Spleen (tissue), 11 donors: ENCODE measurements at regions not wholly inside any gene's neighbourhood (a gene's known extent, or its start where the extent isn't known, plus 50 kb on each side); places are given as distances from the start of the nearest gene placed in this dataset.

Experiments
- DNase-seq: peaks from one replicate; pipeline ENCODE4 v3.0.0-alpha.2; 2020
- H3K27ac ChIP-seq, 8 donors: fragments of 200-600 bp; sonication (generic) in 7 of 8; 1 replicate in 4 of 8; 2 replicates in 4 of 8; pipeline versions ENCODE4 v1.5.0 to v1.8.0; 2016 to 2021; ENCODE audit warnings: inconsistent platforms in 4 of 8, mild to moderate bottlenecking in 4 of 8, moderate library complexity in 1 of 8
- H3K27me3 ChIP-seq, 7 donors: fragments of 200-600 bp; sonication (generic) in 6 of 7; replicated peaks in 1 of 7; 1 replicate in 4 of 7; 2 replicates in 3 of 7; pipeline versions ENCODE4 v1.5.0 to v1.8.0; 2016 to 2021; ENCODE audit warnings: inconsistent platforms in 3 of 7, mild to moderate bottlenecking in 1 of 7
- H3K36me3 ChIP-seq, 6 donors: fragments of 200-600 bp; sonication (generic) in 5 of 6; 1 replicate in 4 of 6; 2 replicates in 2 of 6; pipeline versions ENCODE4 v1.5.0 to v1.8.0; 2016 to 2021; ENCODE audit warnings: inconsistent platforms in 2 of 6
- H3K4me1 ChIP-seq, 6 donors: fragments of 200-600 bp; sonication (generic) in 5 of 6; 1 replicate in 3 of 6; 2 replicates in 3 of 6; pipeline versions ENCODE4 v1.5.0 to v1.8.0; 2016 to 2021; ENCODE audit warnings: inconsistent platforms in 3 of 6
- H3K4me3 ChIP-seq, 8 donors: fragments of 200-600 bp; sonication (generic) in 7 of 8; 1 replicate in 4 of 8; 2 replicates in 4 of 8; pipeline versions ENCODE4 v1.5.0 to v1.8.0; 2016 to 2021; ENCODE audit warnings: inconsistent platforms in 4 of 8, mild to moderate bottlenecking in 4 of 8, moderate library complexity in 2 of 8
- H3K9me3 ChIP-seq, 8 donors: fragments of 200-600 bp; sonication (generic) in 7 of 8; 1 replicate in 4 of 8; 2 replicates in 4 of 8; pipeline versions ENCODE4 v1.5.0 to v1.8.0; 2016 to 2021; ENCODE audit warnings: inconsistent platforms in 4 of 8
- POLR2A ChIP-seq, 3 donors: fragments of 450-650 bp; IDR thresholded peaks; one replicate each; pipeline ENCODE4 v1.5.1; 2017; ENCODE audit warnings: antibody characterized with exemption in 3 of 3, mild to moderate bottlenecking in 1 of 3
- POLR2AphosphoS5 ChIP-seq, 3 donors: sonication (generic); formaldehyde crosslinking; IDR thresholded peaks; one replicate each; pipeline ENCODE4 v1.5.1; 2017; ENCODE audit warnings: antibody characterized with exemption in 3 of 3
- WGBS, 5 donors: extraction: QIAGEN DNeasy Blood & Tissue Kit in 3 of 5; methylation state at CpG; one replicate each; pipeline versions ENCODE4 v1.1.5 to v1.1.7; 2013 to 2018; 5-methylcytosine and 5-hydroxymethylcytosine counted together
- intact Hi-C: fragments of 100-400 bp; cut with DNase I; formaldehyde crosslinking; loops from one replicate; pipeline ENCODE4 v1.15.0; 2023; ENCODE audit warnings: low total_unique reads
- TF ChIP-seq, protein P1 (sequence below), 11 experiments: fragments of 200-600 bp in 7 of 11; fragments of 450-650 bp in 4 of 11; sonication (generic) in 4 of 11; IDR thresholded peaks in 8 of 11; conservative IDR thresholded peaks in 3 of 11; 1 replicate in 7 of 11; 2 replicates in 4 of 11; pipeline versions ENCODE4 v1.4.0 to v1.8.0; 2016 to 2021; ENCODE audit warnings: antibody characterized with exemption in 11 of 11, inconsistent platforms in 4 of 11, mild to moderate bottlenecking in 1 of 11
- donor health status: healthy with polysubstance abuse.
- donor health status: DM: no; HTN: no; CAD: no; lungs with moderate emphysema.
- donor health status: DM: no; HTN: no; CAD: no.
- donor health status: Bipolar disorder and iron deficiency.
- donor health status: healthy.
- donor health status: DM: no; HTN: no; CAD: no.
- donor health status: DM: yes; HTN: yes; CAD: no.

DNA sequence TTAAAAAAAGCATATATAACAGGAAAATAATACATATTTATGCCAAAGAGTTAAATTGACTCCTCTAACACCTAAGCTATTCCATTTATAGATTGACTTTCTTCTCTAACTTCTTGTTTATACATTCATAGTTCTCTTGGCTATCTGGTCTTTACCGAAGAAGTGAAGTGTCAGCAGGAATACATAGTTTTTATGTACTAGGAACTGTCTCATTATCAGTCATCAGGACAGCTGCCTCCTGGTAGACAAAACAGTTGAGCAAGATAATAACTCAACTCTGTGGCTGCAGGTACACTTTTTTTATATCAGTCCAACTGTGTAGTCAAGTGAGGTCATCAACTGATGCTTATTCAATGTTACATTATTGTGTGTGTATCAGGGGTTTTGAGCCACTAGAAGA, 1436.0 kb upstream of the NUDT12 start:
- peaks cover 0 to 14% (median 2%) of the 10 kb centered on the region in 8 donors for H3K9me3 ChIP-seq
- intact Hi-C loops: no loop called here
- H3K4me1 ChIP-seq: no peaks in the 10 kb centered on the region
- H3K36me3 ChIP-seq: no peaks in the 10 kb centered on the region
- H3K4me3 ChIP-seq: no peak overlapping the region
- no peaks in the 10 kb centered on the region for H3K27me3 ChIP-seq
- no peak overlapping the region for H3K27ac ChIP-seq
- WGBS, 5 donors: 68 to 85% (median 72%) methylated on average over 1 of the region's 1 CpG
- TF ChIP-seq POLR2A (IDR thresholded peaks at IDR 0.05) (no peak), POLR2AphosphoS5 (IDR thresholded peaks at IDR 0.05) (no peak)
- TF ChIP-seq, protein P1, sequence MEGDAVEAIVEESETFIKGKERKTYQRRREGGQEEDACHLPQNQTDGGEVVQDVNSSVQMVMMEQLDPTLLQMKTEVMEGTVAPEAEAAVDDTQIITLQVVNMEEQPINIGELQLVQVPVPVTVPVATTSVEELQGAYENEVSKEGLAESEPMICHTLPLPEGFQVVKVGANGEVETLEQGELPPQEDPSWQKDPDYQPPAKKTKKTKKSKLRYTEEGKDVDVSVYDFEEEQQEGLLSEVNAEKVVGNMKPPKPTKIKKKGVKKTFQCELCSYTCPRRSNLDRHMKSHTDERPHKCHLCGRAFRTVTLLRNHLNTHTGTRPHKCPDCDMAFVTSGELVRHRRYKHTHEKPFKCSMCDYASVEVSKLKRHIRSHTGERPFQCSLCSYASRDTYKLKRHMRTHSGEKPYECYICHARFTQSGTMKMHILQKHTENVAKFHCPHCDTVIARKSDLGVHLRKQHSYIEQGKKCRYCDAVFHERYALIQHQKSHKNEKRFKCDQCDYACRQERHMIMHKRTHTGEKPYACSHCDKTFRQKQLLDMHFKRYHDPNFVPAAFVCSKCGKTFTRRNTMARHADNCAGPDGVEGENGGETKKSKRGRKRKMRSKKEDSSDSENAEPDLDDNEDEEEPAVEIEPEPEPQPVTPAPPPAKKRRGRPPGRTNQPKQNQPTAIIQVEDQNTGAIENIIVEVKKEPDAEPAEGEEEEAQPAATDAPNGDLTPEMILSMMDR (IDR thresholded peaks at IDR 0.05 in 8 of 11, conservative IDR thresholded peaks at IDR 0.05 in 3 of 11): no peak
- DNase-seq: no peak

GRCh38 chr5:104998169-104998568, 1435.6 kb upstream of the NUDT12 start:
- TF ChIP-seq POLR2AphosphoS5 (IDR thresholded peaks at IDR 0.05): no peak
- TF ChIP-seq, protein P1 (IDR thresholded peaks at IDR 0.05 in 8 of 11, conservative IDR thresholded peaks at IDR 0.05 in 3 of 11): no peak
- TF ChIP-seq POLR2A (IDR thresholded peaks at IDR 0.05): no peak
- WGBS, 5 donors: 39 to 68% (median 63%) methylated on average over 1 of the region's 1 CpG
- no peaks in the 10 kb centered on the region for H3K36me3 ChIP-seq
- intact Hi-C loops: no loop called here
- DNase-seq: no peak
- H3K27me3 ChIP-seq: no peaks in the 10 kb centered on the region
- H3K4me1 ChIP-seq: no peaks in the 10 kb centered on the region
- no peak overlapping the region for H3K4me3 ChIP-seq
- peaks cover 0 to 13% (median 2%) of the 10 kb centered on the region in 8 donors for H3K9me3 ChIP-seq
- no peak overlapping the region for H3K27ac ChIP-seq

DNA sequence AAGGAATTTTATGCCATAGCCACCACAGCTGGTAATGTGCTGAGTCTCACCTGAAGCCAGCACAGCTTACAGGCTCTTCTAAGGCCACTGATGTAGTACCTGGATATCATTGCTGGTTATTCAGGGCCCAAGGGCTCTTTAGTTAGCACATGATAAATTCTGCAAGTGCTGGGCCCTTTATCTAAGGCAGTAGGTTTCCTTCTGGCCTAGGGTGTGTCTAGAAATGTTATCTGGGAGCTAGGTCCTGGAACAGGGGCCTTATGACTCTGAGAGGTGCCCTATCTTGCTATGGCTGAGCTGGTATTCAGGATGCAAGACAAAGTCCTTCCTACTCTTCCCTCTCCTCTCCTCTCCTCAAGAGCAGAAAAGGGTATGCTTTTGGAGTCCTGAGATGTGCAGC, 1424.5 kb upstream of the NUDT12 start:
- Histone ChIP-seq H3K27ac (no peak overlapping the region), H3K4me3 (no peak overlapping the region), H3K36me3 (no peaks in the 10 kb centered on the region), H3K27me3 (no peaks in the 10 kb centered on the region), H3K9me3 (peaks cover 0 to 42% (median 24%) of the 10 kb centered on the region in 8 donors), H3K4me1 (no peaks in the 10 kb centered on the region)
- no peak for TF ChIP-seq POLR2A (IDR thresholded peaks at IDR 0.05)
- TF ChIP-seq POLR2AphosphoS5 (IDR thresholded peaks at IDR 0.05): no peak
- TF ChIP-seq, protein P1 (IDR thresholded peaks at IDR 0.05 in 8 of 11, conservative IDR thresholded peaks at IDR 0.05 in 3 of 11): no peak
- DNase-seq: no peak
- intact Hi-C loops: no loop called here

- WGBS, 5 donors: 74 to 88% (median 84%) methylated on average over 2 of the region's 2 CpGs
- intact Hi-C loops: no loop called here
- TF ChIP-seq POLR2AphosphoS5 (IDR thresholded peaks at IDR 0.05): no peak
- no peak for TF ChIP-seq POLR2A (IDR thresholded peaks at IDR 0.05)
- TF ChIP-seq, protein P1 (IDR thresholded peaks at IDR 0.05 in 8 of 11, conservative IDR thresholded peaks at IDR 0.05 in 3 of 11): no peak
- H3K36me3 ChIP-seq: no peaks in the 10 kb centered on the region
- no peaks in the 10 kb centered on the region for H3K27me3 ChIP-seq
- H3K4me1 ChIP-seq: no peaks in the 10 kb centered on the region
- no peak overlapping the region for H3K27ac ChIP-seq
- no peak for DNase-seq
- H3K4me3 ChIP-seq: no peak overlapping the region
- peaks cover 0 to 17% (median 7%) of the 10 kb centered on the region in 8 donors for H3K9me3 ChIP-seq
These were observed 1414.9 kb upstream of the NUDT12 start for GRCh38 chr5:104977529-104977928.
